Mesenteric fat pad (tissue), 1 donor: ENCODE measurements at regions not wholly inside any gene's neighbourhood (a gene's known extent, or its start where the extent isn't known, plus 50 kb on each side); places are given as distances from the start of the nearest gene placed in this dataset.

ENCODE experiments used
- DNase-seq: peaks from one replicate; pipeline ENCODE4 v3.0.0-alpha.2; 2020; ENCODE audit warnings: low spot score
- donor health status: DM: yes; HTN: yes; CAD: no.

DNA sequence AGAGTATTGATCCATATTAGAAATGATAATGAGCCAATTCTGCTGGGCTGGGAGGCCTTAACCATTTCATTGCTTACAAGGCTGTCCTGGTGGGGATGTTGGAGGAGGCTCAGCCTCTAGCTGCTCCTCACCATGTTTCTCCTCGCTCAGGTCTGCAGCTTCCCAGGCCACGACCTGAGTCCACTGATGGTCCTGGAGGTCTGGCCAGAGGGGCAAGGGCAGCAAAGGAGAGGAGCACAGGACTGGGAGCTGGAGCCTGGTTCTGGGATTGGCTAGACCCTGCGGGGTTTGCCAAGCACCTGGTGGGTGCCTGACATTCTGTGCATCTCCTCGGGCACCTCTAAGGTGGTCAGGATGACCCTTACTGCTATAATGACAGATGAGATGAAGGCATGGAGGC lies 92.6 kb downstream of the KIF26A start:
- no peak for DNase-seq

DNA sequence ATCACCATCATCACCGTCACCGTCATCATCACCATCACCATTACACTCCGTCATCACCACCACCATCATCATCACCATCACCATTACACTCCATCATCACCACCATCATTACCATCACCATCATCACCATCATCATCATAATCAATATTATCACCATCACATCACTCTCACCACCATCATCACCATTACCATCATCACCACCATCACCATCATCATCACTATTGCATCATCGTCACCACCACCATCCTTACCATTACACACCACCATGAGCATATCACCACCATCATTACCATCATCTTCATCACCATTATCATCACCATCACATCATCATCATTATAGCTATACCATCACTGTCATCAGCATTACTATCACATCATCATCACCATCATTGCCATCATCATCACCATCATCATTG lies 93.7 kb downstream of the KIF26A start:
- DNase-seq: no peak

DNA sequence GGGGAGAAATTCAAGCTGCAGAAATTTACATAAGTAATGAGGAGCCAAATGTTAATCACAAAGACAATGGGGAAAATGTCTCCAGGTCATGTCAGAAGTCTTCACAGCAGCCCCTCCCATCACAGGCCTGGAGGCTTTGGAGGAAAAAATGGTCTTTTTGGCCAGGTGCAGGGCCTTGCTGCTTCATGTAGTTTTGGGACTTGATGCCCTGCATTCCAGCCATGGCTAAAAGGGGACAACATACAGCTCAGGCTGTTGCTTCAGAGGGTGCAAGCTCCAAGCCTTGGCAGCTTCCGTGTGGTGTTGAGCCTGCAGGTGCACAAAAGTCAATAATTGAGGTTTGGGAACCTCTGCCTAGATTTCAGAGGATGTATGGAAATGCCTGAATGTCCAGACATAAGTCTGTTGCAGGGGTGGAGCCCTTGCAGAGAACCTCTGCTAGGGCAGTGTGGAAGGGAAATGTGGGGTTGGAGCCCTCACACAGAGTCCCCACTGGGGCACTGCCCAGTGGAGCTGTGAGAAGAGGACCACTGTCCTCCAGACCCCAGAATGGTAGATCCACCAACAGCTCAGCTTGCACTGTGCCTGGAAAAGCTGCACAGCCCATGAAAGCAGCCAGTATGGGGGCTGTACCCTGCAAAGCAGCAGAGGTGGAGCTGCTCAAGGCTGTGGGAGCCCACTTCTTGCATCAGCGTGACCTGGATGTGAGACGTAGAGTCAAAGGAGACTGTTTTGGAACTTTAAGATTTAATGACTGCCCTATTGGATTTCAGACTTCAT lies 95.8 kb downstream of the KIF26A start:
- peak; percentile 60 for DNase-seq

- DNase-seq: peak; percentile 59
Measured at GRCh38 chr14:104235686-104236085, 97.3 kb downstream of the KIF26A start.

DNA sequence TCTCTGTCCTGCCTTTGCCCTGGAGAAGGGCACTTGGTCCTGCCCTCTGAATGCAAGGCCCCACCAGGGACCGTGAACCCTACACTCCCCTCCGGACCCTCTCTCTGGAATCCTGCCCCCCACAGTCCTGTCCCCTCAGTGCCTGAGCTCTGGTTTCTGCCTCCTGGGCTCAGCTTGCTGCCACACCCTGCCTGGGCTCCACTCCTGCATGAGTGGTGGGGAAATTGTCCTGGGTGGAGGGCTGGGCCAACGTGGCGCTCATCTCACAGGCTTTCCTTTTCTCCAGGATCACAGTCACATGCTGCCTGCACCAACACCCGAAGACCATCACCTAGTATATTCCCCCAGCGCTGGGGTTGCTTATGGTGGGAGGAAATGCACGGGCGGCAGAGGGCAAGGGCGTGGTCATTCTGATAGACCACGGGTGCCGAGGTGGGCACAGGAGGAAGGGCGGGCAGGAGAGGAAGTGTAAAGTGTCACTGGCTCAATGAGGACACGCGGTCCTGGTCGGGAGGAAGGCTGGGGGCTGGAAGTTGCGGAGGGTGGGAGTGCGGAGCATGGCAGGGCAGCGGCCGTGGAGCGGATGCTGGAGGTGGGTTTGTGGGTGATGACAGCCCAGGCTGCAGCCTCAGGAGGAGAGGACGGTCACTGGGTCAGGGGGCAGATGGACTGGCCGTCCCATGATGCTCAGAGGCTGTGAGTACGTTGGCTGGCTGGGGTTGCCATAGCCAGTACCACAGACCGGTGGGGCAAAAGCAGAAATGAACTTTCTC lies 99.5 kb downstream of the KIF26A start:
- DNase-seq: no peak

DNA sequence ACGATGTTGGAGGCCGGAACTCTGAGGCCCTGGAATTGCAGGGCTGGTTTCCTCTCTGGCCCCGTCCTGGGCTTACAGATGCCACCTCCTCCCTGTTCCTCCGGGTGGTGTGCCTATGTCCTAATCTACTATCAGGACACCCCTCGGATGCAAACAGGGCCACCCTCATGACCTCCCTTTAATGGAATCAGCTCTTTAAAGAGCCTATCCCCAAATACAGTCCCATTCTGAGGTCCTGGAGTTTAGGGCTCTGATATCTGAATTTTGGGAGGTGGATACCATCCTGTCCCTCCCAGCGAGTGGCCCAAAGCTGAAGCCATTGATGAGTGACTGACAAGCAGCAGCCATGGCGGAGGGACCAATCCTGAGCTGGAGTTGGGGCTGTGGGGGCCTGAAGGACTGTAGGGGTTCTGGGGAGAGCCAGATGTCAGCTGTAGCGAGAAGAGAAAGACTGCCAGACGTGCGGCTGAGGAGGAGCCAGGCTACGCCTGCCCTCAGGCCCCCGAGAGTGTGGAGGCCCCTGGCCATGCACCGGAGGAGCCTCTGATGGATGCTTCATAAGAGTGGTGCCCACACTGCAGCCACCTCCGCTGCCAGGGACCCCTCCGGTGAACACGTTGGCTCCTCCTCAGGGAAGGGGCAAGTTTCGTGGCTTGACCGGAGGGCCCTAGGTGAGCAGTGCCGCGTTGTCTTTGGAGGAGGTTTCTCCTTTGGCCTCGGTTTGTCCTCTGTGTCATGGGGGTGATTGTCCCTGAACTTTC lies 100.2 kb downstream of the KIF26A start:
- peak; percentile 85 for DNase-seq

GRCh38 chr14:104239185-104239775 lies 100.9 kb downstream of the KIF26A start:
- DNase-seq: no peak

GRCh38 chr14:104239861-104240301 lies 101.5 kb downstream of the KIF26A start:
- peak; percentile 72 for DNase-seq

GRCh38 chr14:104240434-104241157 lies 102.2 kb downstream of the KIF26A start:
- no peak for DNase-seq

GRCh38 chr14:104243200-104243599 lies 104.8 kb downstream of the KIF26A start:
- no peak for DNase-seq

DNA sequence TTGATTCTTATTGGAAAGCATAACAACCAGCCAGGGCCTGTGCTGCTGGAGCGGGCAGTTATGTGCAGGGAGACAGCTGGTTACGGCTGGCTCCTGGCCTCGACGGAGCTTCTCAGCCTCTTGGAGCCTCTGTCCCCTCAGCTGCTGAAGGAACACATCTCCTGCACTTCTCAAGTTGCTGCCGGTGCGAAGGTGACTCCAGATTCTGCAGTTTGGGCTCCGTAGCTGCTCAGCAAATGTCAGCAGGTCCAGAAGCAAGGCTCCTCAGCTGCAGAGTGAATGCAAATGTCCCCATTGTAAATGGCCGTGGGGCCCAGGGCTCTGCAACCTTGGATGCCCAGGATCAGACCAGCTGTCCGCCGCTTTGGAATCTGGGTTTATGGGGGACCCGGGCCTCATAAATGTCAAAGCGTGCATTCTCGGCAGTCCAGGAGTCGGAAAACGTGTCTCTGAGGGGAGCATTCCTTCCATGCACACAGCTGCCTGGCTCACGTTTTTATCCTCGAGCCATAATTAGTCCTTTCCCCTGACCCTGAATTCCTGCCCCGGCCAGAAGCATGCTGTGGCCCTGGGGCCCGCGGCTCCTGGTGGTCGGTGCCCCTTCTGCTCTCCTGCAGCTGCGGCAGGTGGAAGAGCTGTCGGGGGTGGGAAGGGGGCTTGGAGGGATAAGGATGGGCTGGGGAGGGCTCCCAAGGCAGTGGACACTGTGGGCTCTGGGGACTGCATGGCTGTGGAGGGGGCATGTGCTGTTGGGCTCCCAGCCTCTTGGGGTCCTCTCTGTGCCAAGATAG lies 106.0 kb downstream of the KIF26A start:
- peak; percentile 74 for DNase-seq

DNA sequence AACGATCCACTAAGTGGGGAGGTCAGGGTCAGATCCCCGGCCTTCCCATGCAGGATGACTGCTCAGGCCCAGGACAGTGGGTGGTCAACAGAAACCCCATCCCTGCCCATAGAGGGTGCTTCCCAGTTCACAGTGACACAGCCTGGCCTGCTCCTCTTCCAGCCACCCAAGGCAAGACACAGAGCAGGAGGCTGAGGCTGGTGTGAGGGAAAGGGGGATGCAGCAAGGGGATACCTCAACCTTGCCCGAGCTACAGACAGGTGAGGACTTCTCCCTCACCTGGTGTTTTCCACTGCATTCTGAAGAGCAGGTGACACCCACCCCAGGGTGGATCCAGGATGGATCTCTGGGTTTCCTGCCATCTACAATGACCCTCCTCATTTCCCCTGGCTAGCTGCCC lies 106.7 kb downstream of the KIF26A start:
- DNase-seq: no peak

GRCh38 chr14:104245723-104246122 lies 107.3 kb downstream of the KIF26A start:
- no peak for DNase-seq

- DNase-seq: peak; percentile 73
Measured at GRCh38 chr14:104246401-104247335, 108.3 kb downstream of the KIF26A start.

- peak; percentile 72 for DNase-seq
Measured at GRCh38 chr14:104247336-104248202, 109.2 kb downstream of the KIF26A start.

GRCh38 chr14:104248203-104249055 lies 110.0 kb downstream of the KIF26A start:
- no peak for DNase-seq

DNA sequence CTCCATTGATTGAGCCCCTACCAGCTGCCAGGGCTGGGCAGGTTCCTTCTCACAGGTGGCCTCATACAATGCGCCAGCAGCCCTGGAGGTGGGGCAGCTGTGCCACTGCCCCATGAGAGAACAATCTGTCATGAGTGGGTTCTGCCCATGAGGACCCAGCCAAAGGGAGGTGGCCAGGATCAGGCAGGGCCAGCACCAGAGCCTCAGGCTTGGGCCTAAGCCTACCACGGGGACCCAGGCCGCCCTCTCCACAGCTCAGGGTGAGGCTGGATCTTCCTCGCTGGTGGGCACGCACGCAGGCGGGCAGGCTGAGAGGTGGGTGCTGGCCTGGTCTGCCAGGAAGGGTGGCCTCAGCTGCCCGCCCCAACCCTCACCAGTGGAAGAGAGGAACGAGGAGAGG lies 110.7 kb downstream of the KIF26A start:
- peak; percentile 78 for DNase-seq
